ENCODE measurements at regions not wholly inside any gene's neighbourhood (a gene's known extent, or its start where the extent isn't known, plus 50 kb on each side); places are given as distances from the start of the nearest gene placed in this dataset.
"Not testable (repeated sequence)": the region's sequence is repeated elsewhere in the genome, so short reads cannot be mapped to it uniquely, and the experiment has no call there.

GRCh38 chrX:101823236-101823635 is 108.6 kb downstream of the ZMAT1 start:
- no peak for DNase-seq (ENCODE audit: low read depth)

GRCh38 chrX:101817739-101818138 is 114.1 kb downstream of the ZMAT1 start:
- DNase-seq (ENCODE audit: low read depth): not testable (repeated sequence)

GRCh38 chrX:101813200-101813599 is 118.6 kb downstream of the ZMAT1 start:
- DNase-seq (ENCODE audit: low read depth): no peak

GRCh38 chrX:101803451-101803850 is 128.4 kb downstream of the ZMAT1 start:
- DNase-seq (ENCODE audit: low read depth): no peak

- DNase-seq (ENCODE audit: low read depth): peak; percentile 55
These were observed 132.4 kb downstream of the ZMAT1 start for GRCh38 chrX:101799387-101799786.

GRCh38 chrX:101787934-101788333 is 128.3 kb upstream of the ARMCX2 start:
- DNase-seq (ENCODE audit: low read depth): no peak

GRCh38 chrX:101785142-101785541 is 125.5 kb upstream of the ARMCX2 start:
- DNase-seq (ENCODE audit: low read depth): no peak

GRCh38 chrX:101780421-101780820 is 120.8 kb upstream of the ARMCX2 start:
- DNase-seq (ENCODE audit: low read depth): not testable (repeated sequence)

GRCh38 chrX:101774340-101774739 is 114.7 kb upstream of the ARMCX2 start:
- DNase-seq (ENCODE audit: low read depth): no peak

- no peak for DNase-seq (ENCODE audit: low read depth)
These were observed 104.9 kb upstream of the ARMCX2 start for GRCh38 chrX:101764538-101764937.

GRCh38 chrX:101759000-101759399 is 99.3 kb upstream of the ARMCX2 start:
- DNase-seq (ENCODE audit: low read depth): peak; percentile 4

- no peak for DNase-seq (ENCODE audit: low read depth)
These were observed 91.1 kb upstream of the ARMCX2 start for GRCh38 chrX:101750744-101751143.

- DNase-seq (ENCODE audit: low read depth): no peak
These were observed 89.8 kb upstream of the ARMCX2 start for GRCh38 chrX:101749436-101749835.

GRCh38 chrX:101745046-101745445 is 85.4 kb upstream of the ARMCX2 start:
- DNase-seq (ENCODE audit: low read depth): no peak

GRCh38 chrX:101744085-101744484 is 84.4 kb upstream of the ARMCX2 start:
- no peak for DNase-seq (ENCODE audit: low read depth)

GRCh38 chrX:101740642-101741041 is 81.0 kb upstream of the ARMCX2 start:
- DNase-seq (ENCODE audit: low read depth): no peak

GRCh38 chrX:101738867-101739266 is 79.2 kb upstream of the ARMCX2 start:
- not testable (repeated sequence) for DNase-seq (ENCODE audit: low read depth)

GRCh38 chrX:101738411-101738810 is 78.8 kb upstream of the ARMCX2 start:
- DNase-seq (ENCODE audit: low read depth): not testable (repeated sequence)

GRCh38 chrX:101736651-101737050 is 77.0 kb upstream of the ARMCX2 start:
- DNase-seq (ENCODE audit: low read depth): no peak

- no peak for DNase-seq (ENCODE audit: low read depth)
These were observed 73.2 kb upstream of the ARMCX2 start for GRCh38 chrX:101732870-101733269.

- DNase-seq (ENCODE audit: low read depth): no peak
These were observed 70.3 kb upstream of the ARMCX2 start for GRCh38 chrX:101729986-101730385.
